ENCODE measurements at regions not wholly inside any gene's neighbourhood (a gene's known extent, or its start where the extent isn't known, plus 50 kb on each side); places are given as distances from the start of the nearest gene placed in this dataset.
"Not testable (repeated sequence)": the region's sequence is repeated elsewhere in the genome, so short reads cannot be mapped to it uniquely, and the experiment has no call there.

GRCh38 chr7:47190462-47190861, 391.4 kb downstream of the TNS3 start:
- DNase-seq (ENCODE audit: low spot score) = no peak

GRCh38 chr7:47188653-47189315, 393.1 kb downstream of the TNS3 start:
- no peak for DNase-seq (ENCODE audit: low spot score)

DNA sequence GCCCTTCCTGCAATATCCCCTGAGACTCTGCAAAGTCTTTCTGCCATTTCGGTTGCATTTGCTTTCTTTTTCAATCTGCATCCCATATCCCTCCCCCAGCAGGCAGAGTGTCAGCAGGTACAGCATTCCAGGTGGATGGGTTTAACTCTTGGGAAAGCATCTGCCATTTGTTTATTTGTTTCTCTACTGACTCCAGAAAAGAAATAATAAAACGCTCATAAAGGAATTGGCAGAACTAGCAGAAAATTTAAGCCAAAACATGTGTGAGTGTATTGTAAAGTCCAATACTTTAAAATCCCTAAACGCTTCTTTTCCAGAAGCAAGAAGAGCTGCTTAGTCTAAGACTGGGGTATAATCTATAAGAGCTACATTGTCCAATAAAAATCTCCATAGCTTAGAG, 393.8 kb downstream of the TNS3 start:
- DNase-seq (ENCODE audit: low spot score) = no peak

DNA sequence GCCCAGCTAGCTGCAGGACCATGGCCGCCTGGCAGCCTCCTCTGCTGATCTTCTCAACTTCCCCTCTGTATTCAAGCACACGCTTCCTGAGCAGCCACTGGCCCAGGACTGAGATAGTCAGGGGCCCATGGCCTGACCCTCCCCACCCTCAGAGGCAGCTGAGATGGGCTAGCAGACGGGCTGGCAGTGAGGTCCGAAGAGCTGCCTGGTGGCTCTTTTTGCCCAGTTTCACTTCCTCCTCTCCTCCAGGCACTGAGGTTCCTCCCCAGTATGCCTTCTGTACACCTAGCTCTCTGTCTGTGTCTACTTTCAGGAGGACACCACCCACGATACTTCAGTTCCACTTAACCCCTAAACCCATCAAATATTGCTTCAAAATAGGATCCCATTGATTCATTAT, 395.6 kb downstream of the TNS3 start:
- DNase-seq (ENCODE audit: low spot score) = no peak

GRCh38 chr7:47185839-47186238, 396.1 kb downstream of the TNS3 start:
- DNase-seq (ENCODE audit: low spot score) = no peak

DNA sequence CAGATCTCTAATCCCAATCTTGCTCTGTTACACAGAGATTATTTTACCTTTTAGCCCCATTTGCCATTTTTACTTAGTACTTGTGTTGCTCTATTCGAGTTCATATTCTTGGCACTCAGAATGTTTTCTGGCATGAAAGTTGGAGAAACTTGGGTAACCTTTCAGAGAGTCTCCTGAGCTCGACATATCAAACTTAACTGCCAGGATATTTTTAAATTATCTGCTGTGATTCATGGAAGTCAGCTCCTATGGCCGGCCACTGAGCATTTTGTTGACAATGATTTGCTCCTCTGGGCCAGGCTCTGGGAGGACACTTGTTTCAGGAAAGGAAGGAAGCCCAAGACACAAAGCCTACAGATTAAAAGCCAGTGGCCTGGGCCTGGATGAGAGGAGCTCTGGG, 396.7 kb downstream of the TNS3 start:
- no peak for DNase-seq (ENCODE audit: low spot score)

DNA sequence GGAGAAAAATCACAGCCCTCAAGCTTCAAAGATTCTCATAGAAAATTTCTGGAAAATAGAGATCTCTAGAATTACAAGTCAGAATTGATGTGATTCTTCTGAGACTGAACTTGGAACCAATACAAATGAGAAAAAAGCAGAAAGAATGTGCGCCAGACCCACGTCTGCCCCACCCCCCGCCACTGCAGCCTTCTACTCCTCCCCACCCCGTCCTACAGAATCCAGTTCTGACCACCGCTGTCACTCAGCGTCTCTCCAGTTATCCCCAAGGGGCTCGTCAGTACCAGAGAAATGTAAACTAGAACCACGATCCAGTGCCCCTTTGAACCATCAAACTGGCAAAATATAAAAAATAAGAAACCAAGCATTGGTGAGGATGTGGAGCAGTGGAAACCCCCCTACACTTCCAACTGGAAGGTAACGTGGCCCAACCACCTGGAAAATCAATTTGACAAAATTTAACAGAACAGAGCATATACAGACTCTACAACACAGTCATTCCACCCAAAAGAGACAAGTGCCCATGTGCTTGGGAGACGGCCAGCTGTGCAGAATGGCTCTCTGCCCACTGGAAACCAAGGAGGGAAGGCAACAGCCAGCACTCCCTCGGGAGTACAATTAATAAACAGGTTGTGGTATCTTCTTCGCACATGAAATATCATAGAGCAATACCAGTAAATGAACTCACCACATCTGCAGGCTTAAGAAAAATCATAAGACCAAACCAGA, 397.9 kb downstream of the TNS3 start:
- no peak for DNase-seq (ENCODE audit: low spot score)

- no peak for DNase-seq (ENCODE audit: low spot score)
Observed at GRCh38 chr7:47181746-47182361, 400.1 kb downstream of the TNS3 start.

DNA sequence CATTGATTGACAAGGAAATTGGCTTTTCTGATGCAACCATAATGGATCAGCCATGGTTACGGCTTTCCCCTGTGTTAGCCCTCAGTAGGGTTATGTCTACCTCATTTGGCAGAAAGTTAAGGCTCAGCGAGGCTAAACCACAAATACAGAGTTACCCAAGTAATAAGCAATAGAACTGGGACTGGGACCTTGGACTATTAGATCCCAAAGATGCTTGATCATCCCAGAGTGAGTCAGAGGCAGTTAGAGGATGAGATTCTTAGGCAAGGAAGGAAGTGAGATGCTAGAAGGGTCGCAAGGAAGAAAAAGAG, 401.4 kb downstream of the TNS3 start:
- no peak for DNase-seq (ENCODE audit: low spot score)

DNA sequence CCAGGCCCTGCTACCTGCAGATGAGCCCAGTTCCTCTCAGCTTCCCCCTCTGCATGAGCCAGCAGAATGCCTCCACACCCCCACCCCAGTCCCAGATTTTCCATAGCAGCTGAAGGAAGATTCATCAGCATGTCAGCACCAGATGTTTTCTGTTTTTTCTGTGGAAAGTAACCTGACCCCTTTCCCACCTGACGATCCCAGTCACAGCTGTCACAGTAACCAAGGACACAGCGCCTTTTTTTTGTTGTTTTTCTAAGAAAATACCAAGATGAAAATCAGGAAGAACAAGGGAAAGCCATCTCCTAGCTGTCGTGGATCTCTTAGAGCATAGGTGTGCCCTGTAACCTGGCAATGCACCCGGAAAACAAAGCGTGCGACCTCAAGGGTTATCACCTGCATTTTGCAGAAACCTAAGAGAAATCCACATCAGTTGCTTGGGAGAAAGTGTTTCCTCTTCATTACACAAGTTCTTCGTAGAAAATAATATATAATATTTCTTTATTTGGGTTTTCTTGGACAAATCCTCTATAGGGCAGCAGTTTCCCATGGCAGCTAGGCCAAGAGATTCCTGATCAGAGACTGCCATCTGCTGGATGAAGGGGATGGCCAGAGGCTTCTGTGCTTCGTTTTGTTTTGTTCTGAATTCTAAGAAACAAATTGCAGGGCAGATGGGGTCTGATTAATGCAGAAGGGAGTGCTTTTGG, 401.9 kb downstream of the TNS3 start:
- DNase-seq (ENCODE audit: low spot score) = peak; percentile 3

DNA sequence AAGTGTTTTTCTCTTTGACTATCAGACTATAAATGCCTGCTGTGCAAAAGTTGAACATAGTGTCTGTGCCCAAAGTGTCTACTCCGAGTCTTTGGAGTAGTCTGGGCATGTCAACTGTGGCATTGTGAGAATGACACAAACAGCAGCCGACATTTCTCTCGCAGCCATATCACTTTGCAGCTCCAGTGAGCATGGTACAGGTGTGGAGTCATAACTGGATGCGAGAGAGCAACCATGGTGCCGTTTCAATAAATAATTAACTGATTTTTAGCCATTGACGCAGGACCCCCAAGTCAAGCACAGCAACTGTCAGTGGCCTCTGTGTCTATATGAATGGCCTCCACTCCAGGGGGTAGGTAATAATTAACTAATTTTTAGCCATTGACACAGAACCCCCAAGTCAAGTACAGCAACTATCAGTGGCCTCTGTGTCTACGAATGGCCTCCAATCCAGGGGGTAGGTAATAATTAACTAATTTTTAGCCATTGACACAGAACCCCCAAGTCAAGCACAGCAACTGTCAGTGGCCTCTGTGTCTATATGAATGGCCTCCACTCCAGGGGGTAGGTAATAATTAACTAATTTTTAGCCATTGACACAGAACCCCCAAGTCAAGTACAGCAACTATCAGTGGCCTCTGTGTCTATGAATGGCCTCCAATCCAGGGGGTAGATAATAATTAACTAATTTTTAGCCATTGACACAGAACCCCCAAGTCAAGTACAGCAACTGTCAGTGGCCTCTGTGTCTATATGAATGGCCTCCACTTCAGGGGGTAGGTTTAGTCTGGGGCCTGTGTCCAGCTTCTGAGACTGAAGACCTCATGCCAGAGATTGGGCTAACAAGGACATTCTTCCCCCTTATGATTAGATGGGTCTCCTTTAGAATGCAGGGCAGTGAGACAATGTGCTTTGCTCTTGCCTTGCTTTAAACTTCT, 409.0 kb downstream of the TNS3 start:
- not testable (repeated sequence) for DNase-seq (ENCODE audit: low spot score)

DNA sequence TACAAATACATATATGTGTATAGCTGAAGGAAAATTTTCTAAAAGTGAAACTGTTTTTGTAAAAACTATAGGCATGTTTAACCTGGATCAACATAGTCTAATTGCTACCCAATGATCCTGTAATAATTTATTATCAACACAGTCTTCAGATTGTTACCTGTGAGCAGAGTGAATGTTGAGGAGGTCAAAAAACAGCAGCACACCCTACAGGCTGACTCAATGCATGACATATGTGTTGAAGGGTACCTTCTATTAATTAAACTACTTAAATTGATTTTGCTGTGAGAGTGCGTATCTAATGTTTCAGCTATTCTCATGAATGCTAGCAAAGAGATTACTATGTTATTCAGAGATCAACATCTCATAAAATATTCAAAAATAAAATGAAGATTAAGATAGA, 411.4 kb downstream of the TNS3 start:
- DNase-seq (ENCODE audit: low spot score) = no peak

- DNase-seq (ENCODE audit: low spot score) = no peak
Observed at GRCh38 chr7:47154791-47155190, 427.1 kb downstream of the TNS3 start.

DNA sequence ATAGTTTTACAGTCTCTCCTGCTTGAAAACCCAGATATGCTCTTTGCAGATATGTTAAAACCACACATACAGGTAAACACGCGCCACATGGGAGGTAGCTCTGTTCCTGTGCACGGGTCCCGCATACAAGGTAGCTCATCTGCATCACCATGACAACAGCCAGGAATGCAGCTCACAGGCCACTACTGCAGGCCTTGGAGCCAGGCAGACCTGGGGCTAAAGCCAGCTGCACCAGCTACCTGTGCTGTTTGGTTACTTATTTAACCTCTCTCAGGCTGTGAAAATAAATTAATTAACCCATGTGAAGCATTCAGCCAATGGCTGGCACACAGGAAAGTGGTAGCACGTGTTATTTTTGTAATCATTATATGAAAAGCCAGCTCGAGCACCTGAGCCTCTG, 428.3 kb downstream of the TNS3 start:
- no peak for DNase-seq (ENCODE audit: low spot score)

DNA sequence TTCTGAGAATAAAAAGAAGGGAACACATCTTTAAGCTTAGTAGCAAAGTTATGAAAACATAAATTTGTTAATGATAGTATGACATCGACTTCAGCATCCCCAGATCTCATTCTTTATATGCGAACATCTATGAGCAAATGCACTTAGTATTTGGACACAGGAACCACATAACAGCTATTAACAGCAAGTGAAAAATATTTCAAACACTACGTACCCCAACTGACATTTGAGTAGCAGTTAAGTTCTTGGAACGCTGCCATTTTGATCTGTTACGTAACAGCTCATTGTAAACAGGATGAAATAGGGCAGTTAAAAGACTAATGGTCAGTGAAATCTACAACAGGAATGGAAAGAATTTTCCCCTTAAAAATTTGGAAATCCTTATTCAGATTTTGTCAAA, 428.9 kb downstream of the TNS3 start:
- DNase-seq (ENCODE audit: low spot score) = no peak

GRCh38 chr7:47152307-47152706, 429.6 kb downstream of the TNS3 start:
- DNase-seq (ENCODE audit: low spot score) = no peak

DNA sequence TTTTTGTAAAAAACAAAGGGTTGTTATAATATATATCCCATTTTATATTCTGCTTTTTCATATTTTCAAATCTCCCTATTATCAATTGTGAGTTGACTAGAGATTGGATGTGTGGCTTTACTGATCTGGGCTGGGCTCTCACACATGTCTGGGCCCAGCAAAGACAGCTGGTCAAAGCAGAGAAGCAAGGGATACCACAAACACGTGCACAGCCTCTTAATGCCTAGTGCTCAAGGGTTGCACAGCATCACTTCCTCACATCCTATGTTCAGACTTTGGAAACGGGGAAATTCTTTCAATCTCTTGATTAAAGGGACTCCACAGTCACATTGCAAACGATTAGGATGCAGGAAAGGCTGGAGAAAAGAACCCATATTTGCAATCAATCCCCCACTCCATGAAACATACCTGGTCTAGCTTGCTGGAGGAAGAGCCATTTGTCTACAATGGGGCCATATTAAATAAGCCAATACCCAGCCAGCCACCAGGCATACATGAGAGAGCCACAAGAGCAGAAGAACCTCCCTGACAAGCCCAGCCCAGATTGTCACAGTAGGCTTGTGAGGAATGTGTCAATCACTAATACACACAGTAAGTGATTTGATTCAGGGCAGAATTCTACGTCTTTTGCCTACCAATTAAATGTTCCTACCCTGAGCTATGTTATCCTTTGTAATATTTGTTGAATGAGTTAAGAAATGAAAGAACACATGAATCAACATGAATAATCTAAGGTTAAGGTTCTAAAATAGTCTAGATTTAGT, 431.2 kb downstream of the TNS3 start:
- DNase-seq (ENCODE audit: low spot score) = no peak

- DNase-seq (ENCODE audit: low spot score) = no peak
Observed at GRCh38 chr7:47149971-47150370, 431.9 kb downstream of the TNS3 start.

DNA sequence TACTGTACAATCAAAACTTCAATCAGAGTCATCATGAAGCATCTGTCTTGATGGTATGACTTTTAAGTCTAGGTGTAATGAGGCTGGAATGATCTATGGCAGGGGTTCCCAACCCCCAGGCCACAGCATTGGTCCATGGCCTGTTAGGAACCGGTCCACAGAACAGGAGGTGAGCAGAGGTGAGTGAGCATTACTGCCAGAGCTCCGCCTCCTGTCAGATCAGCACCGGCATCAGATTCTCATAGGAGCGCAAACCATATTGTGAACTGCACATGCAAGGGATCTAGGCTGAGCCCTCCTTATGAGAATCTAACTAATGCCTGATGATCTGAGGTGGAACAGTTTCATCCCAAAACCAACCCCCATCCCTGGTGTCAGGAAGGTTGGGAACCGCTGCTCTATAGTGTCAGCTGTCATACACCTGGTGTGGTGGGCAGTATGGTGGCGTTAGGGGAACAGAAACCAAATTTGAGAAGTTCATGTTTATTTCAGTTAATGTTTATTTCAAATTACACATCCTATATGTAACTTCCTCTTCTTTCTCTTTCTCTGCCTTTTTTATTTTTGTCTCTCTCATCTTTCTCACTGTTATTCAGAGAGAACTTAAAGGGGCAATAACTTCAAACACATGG, 432.6 kb downstream of the TNS3 start:
- DNase-seq (ENCODE audit: low spot score) = no peak

DNA sequence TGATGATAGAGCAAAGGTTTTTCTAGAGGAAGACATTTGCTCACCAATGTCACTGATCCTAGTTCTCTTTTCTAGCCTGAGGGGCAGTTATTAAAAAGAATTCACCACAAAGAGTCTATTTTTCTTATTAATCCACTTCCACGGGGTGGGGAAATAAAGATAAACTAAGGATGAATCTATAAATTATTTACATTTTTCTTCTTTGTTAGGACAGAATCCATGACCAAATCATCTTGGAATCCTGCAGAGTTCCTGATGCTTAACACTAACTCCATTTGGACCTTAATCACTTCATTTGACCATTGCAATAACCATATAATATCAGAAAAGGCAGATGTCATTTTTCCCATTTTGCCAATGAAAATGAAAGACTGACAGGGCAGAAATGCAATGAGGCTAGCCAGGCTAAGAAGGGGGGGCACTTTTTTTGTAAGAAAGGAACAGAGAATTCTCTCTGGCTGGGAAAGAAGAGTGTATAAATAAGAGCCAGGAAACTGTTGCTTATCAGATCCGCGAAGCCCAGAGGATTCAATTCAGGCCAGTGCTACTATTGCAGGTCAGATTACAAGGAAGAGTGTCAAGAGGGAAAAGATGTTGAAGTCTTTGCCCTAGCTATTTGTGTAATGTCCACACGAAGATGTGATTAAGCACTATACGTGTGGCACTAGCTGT, 433.2 kb downstream of the TNS3 start:
- DNase-seq (ENCODE audit: low spot score) = no peak
